Astrocyte of the hippocampus (primary cell): ENCODE measurements at regions not wholly inside any gene's neighbourhood (a gene's known extent, or its start where the extent isn't known, plus 50 kb on each side); places are given as distances from the start of the nearest gene placed in this dataset.

Experiments used
- DNase-seq: peaks from one replicate; pipeline ENCODE4 v3.0.0; 2011; ENCODE audit warnings: low read depth, low spot score

- DNase-seq = no peak
Measured at GRCh38 chr4:8756816-8757215, 114.8 kb downstream of the HMX1 start.

- DNase-seq = no peak
Measured at GRCh38 chr4:8754634-8755589, 116.7 kb downstream of the HMX1 start.

- no peak for DNase-seq
Measured at GRCh38 chr4:8748236-8748575, 123.4 kb downstream of the HMX1 start.

GRCh38 chr4:8747467-8748235 is 124.0 kb downstream of the HMX1 start:
- no peak for DNase-seq

- DNase-seq = no peak
Measured at GRCh38 chr4:8746523-8747466, 124.8 kb downstream of the HMX1 start.

GRCh38 chr4:8745826-8746225 is 125.8 kb downstream of the HMX1 start:
- no peak for DNase-seq

- no peak for DNase-seq
Measured at GRCh38 chr4:8745005-8745790, 126.4 kb downstream of the HMX1 start.

GRCh38 chr4:8744083-8744805 is 127.4 kb downstream of the HMX1 start:
- no peak for DNase-seq

- no peak for DNase-seq
Measured at GRCh38 chr4:8742546-8742945, 129.1 kb downstream of the HMX1 start.

- no peak for DNase-seq
Measured at GRCh38 chr4:8741513-8742226, 130.0 kb downstream of the HMX1 start.

- no peak for DNase-seq
Measured at GRCh38 chr4:8740666-8741395, 130.8 kb downstream of the HMX1 start.

GRCh38 chr4:8739820-8740665 is 131.6 kb downstream of the HMX1 start:
- peak; percentile 28 for DNase-seq

GRCh38 chr4:8739317-8739716 is 132.3 kb downstream of the HMX1 start:
- DNase-seq = no peak

- DNase-seq = no peak
Measured at GRCh38 chr4:8738471-8738931, 133.1 kb downstream of the HMX1 start.

- DNase-seq = no peak
Measured at GRCh38 chr4:8737601-8738279, 133.9 kb downstream of the HMX1 start.

GRCh38 chr4:8737075-8737474 is 134.6 kb downstream of the HMX1 start:
- DNase-seq = no peak
